ENCODE measurements at regions not wholly inside any gene's neighbourhood (a gene's known extent, or its start where the extent isn't known, plus 50 kb on each side); places are given as distances from the start of the nearest gene placed in this dataset.

DNA sequence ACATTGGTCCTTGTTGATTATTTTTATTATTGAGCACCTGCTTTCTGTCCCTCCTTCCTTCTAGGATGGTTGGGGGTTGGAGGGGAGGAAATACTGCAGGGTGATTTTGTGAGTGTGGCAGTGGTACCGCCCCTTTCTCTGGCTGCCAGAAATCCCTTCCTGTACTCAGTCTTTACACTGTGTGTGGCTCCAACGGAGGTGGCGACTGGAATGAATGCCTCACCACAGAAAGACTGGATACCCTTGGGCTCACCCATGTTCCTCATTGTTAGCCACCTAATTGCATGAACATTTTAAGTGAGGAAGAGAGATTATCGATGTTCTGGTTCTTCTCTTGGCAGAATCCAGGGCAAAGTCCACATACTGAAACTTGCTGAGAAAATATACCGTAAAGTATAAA is 272.0 kb upstream of the E2F7 start:
- ChIA-PET CTCF (interaction anchor here (0.7 kb wide), 1 partner anchor 395 kb away, joined by 4 read pairs; no protein-coding TSS in a partner anchor), POLR2A (no interaction called here)
- DNase-seq (ENCODE audit: low read depth): no peak
- no peak for TF ChIP-seq CTCF (IDR thresholded peaks at IDR 0.05; ENCODE audit: insufficient read depth, low read depth, low read length)
- Histone ChIP-seq H3K27me3 (ENCODE audit: control insufficient read depth, insufficient read depth, low read length) (no peaks in the 10 kb centered on the region), H3K36me3 (ENCODE audit: control insufficient read depth, insufficient read depth, low read length) (no peaks in the 10 kb centered on the region), H3K4me3 (ENCODE audit: low read depth, low read length) (no peak overlapping the region)

- no peak overlapping the region for H3K4me3 ChIP-seq (ENCODE audit: low read depth, low read length)
- ChIA-PET CTCF (interaction anchor here (0.6 kb wide), 1 partner anchor 748 kb away, joined by 3 read pairs; no protein-coding TSS in a partner anchor), POLR2A (interaction anchor here (0.6 kb wide), 2 partner anchors 12 to 122 kb away, joined by 3 read pairs; no protein-coding TSS in a partner anchor)
- H3K27me3 ChIP-seq (ENCODE audit: control insufficient read depth, insufficient read depth, low read length): no peaks in the 10 kb centered on the region
- no peaks in the 10 kb centered on the region for H3K36me3 ChIP-seq (ENCODE audit: control insufficient read depth, insufficient read depth, low read length)
- DNase-seq (ENCODE audit: low read depth): no peak
- no peak for TF ChIP-seq CTCF (IDR thresholded peaks at IDR 0.05; ENCODE audit: insufficient read depth, low read depth, low read length)
Observed at GRCh38 chr12:77334806-77335205, 269.4 kb upstream of the E2F7 start.

- POLR2A ChIA-PET: no interaction called here
Observed at GRCh38 chr12:77328326-77328725, 263.0 kb upstream of the E2F7 start.

DNA sequence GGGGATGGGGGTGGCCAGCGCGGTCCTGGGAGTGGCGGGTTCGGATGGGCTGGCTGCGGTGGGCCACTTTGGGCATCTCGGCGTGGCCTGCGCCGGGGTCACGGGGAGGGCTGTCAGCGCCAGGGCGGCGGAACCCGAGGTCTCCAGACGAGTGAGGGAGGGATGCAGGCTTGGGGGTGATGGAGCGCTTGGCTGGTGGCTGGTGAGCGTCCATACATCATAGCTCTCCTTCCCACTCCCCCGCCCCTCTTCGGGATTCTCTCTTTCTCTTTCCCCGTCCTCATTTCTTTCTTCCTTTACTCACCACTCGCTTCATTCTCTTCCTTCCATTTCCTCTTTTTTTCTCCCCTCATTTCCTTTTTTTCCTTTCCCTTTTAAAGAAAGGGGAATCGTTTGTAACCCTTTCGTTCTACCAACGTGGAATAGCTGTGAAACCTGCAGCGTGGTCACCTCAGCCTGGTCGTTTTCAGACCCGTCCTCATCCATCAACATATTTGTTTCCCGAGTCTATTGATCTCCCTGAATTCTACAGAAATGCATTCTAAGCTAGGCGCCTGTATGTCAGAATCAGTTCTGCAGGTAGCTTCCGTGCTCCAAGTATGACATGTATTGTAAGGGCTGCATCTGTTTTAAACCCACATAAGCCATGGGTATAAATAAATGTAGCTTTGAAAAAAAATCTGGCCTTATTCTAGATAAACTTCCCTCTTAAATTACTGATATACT is 260.3 kb upstream of the E2F7 start:
- Histone ChIP-seq H3K27me3 (ENCODE audit: control insufficient read depth, insufficient read depth, low read length) (peaks cover 5% of the 10 kb centered on the region), H3K4me3 (ENCODE audit: low read depth, low read length) (peak overlapping the region; percentile 47), H3K36me3 (ENCODE audit: control insufficient read depth, insufficient read depth, low read length) (no peaks in the 10 kb centered on the region)
- no peak for DNase-seq (ENCODE audit: low read depth)
- CTCF ChIA-PET: interaction anchor here (1.3 kb wide), 1 partner anchor 15 kb away, joined by 3 read pairs; no protein-coding TSS in a partner anchor
- POLR2A ChIA-PET: interaction anchor here (0.6 kb wide), 1 partner anchor 173 kb away, joined by 7 read pairs; no protein-coding TSS in a partner anchor
- no peak for TF ChIP-seq CTCF (IDR thresholded peaks at IDR 0.05; ENCODE audit: insufficient read depth, low read depth, low read length)

More at GRCh38 chr12:77328326-77328725, 263.0 kb upstream of the E2F7 start:
- Histone ChIP-seq H3K27me3 (ENCODE audit: control insufficient read depth, insufficient read depth, low read length) (peaks cover 5% of the 10 kb centered on the region), H3K36me3 (ENCODE audit: control insufficient read depth, insufficient read depth, low read length) (no peaks in the 10 kb centered on the region), H3K4me3 (ENCODE audit: low read depth, low read length) (no peak overlapping the region)
- TF ChIP-seq CTCF (IDR thresholded peaks at IDR 0.05; ENCODE audit: insufficient read depth, low read depth, low read length): no peak
- no peak for DNase-seq (ENCODE audit: low read depth)
- CTCF ChIA-PET: no interaction called here

GRCh38 chr12:77324763-77325468 is 259.5 kb upstream of the E2F7 start:
- POLR2A ChIA-PET: no interaction called here
- DNase-seq (ENCODE audit: low read depth): no peak
- Histone ChIP-seq H3K27me3 (ENCODE audit: control insufficient read depth, insufficient read depth, low read length) (peaks cover 5% of the 10 kb centered on the region), H3K36me3 (ENCODE audit: control insufficient read depth, insufficient read depth, low read length) (no peaks in the 10 kb centered on the region), H3K4me3 (ENCODE audit: low read depth, low read length) (peak overlapping the region; percentile 47)
- peak; percentile 63 for TF ChIP-seq CTCF (IDR thresholded peaks at IDR 0.05; ENCODE audit: insufficient read depth, low read depth, low read length)
- CTCF ChIA-PET: interaction anchor here (0.7 to 1.7 kb wide), 5 partner anchors 12 to 360 kb away, joined by 3 to 5 read pairs (median 3); no protein-coding TSS in a partner anchor
